GM12878 (cell line): ENCODE measurements at regions not wholly inside any gene's neighbourhood (a gene's known extent, or its start where the extent isn't known, plus 50 kb on each side); places are given as distances from the start of the nearest gene placed in this dataset.

Source experiments
- ATAC-seq: fragments of 200-7000 bp; cut with Tn5 transposase; 3 replicates; pipeline ENCODE4 v1.9.1; 2020; ENCODE audit warnings: mild to moderate bottlenecking, moderate library complexity
- BruUV-seq: library from RNA; stranded (reverse); fragments of 400-500 nt; replicated peaks from 2 replicates; lab custom pipeline; 2021; lab: Mats Ljungman, UMichigan
- CTCF ChIA-PET: fragments of 300-600 bp; sonication (Branson Sonifier 250); formaldehyde crosslinking; extraction: SDS; loops from one replicate; lab custom pipeline; 2021; ENCODE audit warnings: inconsistent platforms; lab: Yijun Ruan, JAX
- POLR2A ChIA-PET: fragments of 350-600 bp; formaldehyde crosslinking; extraction: SDS; loops from one replicate; lab custom pipeline; 2021; ENCODE audit warnings: inconsistent platforms; lab: Charles Lee
- RAD21 ChIA-PET: fragments of 300-600 bp; sonication (Branson Sonifier 250); formaldehyde crosslinking; loops from one replicate; lab custom pipeline; 2023; ENCODE audit warnings: antibody characterized with exemption; ENCODE audit not compliant: unreplicated experiment; lab: Charles Lee
- SMC1A ChIA-PET: fragments of 300-600 bp; sonication (Branson Sonifier 250); formaldehyde crosslinking; loops from one replicate; lab custom pipeline; 2023; ENCODE audit not compliant: unreplicated experiment, uncharacterized antibody; lab: Charles Lee
- DNase-seq: peaks from one replicate; pipeline ENCODE4 v3.0.0-alpha.2; 2011; ENCODE audit warnings: low read depth, low spot score
- FAIRE-seq: peaks from 3 replicates; lab custom pipeline; 2011; peaks lifted over from hg19 to GRCh38; lab: Jason Lieb, UNC
- H2AFZ ChIP-seq: 2 replicates; pipeline ENCODE4 v1.6.0; 2011; ENCODE audit warnings: low read depth, low read length, control low read depth; ENCODE audit not compliant: control insufficient read depth
- H3K27ac ChIP-seq: 2 replicates; pipeline ENCODE4 v1.5.1; 2011; ENCODE audit warnings: control low read depth; ENCODE audit not compliant: control insufficient read depth, insufficient read depth
- H3K27me3 ChIP-seq, 2 experiments: replicated peaks in 1 of 2; 2 replicates each; pipeline versions ENCODE4 v1.6.0 to v1.6.1; 2011; ENCODE audit warnings: low read length in 1 of 2; ENCODE audit not compliant: control insufficient read depth in 2 of 2, insufficient read depth in 2 of 2
- H3K36me3 ChIP-seq, 2 experiments: 2 replicates each; pipeline ENCODE4 v1.5.1; 2011; ENCODE audit warnings: low read length in 1 of 2; ENCODE audit not compliant: control insufficient read depth in 2 of 2, insufficient read depth in 2 of 2
- H3K4me1 ChIP-seq: 2 replicates; pipeline ENCODE4 v1.6.1; 2011; ENCODE audit warnings: mild to moderate bottlenecking, low read length, moderate library complexity, mixed read lengths; ENCODE audit not compliant: control insufficient read depth, insufficient read depth
- H3K4me2 ChIP-seq: 2 replicates; pipeline ENCODE4 v1.6.0; 2011; ENCODE audit warnings: control low read depth; ENCODE audit not compliant: control insufficient read depth, insufficient read depth
- H3K4me3 ChIP-seq: fragments of 200-600 bp; sonication (generic); 2 replicates; pipeline ENCODE4 v1.5.1; 2016
- H3K79me2 ChIP-seq: 2 replicates; pipeline ENCODE4 v1.6.0; 2011; ENCODE audit warnings: low read length; ENCODE audit not compliant: control insufficient read depth, insufficient read depth
- H3K9ac ChIP-seq: 2 replicates; pipeline ENCODE4 v1.8.0; 2011; ENCODE audit warnings: low read length, control low read depth, mixed read lengths; ENCODE audit not compliant: control insufficient read depth, insufficient read depth
- H3K9me3 ChIP-seq: replicated peaks from 3 replicates; pipeline ENCODE4 v1.5.1; 2011; ENCODE audit warnings: mild to moderate bottlenecking, low read length; ENCODE audit not compliant: control insufficient read depth, insufficient read depth
- H4K20me1 ChIP-seq: 2 replicates; pipeline ENCODE4 v1.6.0; 2011; ENCODE audit not compliant: control insufficient read depth, insufficient read depth
- ATF7 ChIP-seq: fragments of 450-650 bp; IDR thresholded peaks from 2 replicates; pipeline ENCODE4 v1.6.1; 2016; ENCODE audit warnings: low read depth, mild to moderate bottlenecking
- BACH1 ChIP-seq: fragments of 450-650 bp; IDR thresholded peaks from 2 replicates; pipeline ENCODE4 v1.6.1; 2017; ENCODE audit warnings: mild to moderate bottlenecking, borderline replicate concordance
- CHD1 ChIP-seq: IDR thresholded peaks from 2 replicates; pipeline ENCODE4 v1.6.1; 2012; ENCODE audit warnings: low read depth, low read length, improper control_type of control experiment
- JUNB ChIP-seq: IDR thresholded peaks from 2 replicates; pipeline ENCODE4 v1.6.1; 2016; ENCODE audit warnings: antibody characterized with exemption, mild to moderate bottlenecking
- NFIC ChIP-seq: IDR thresholded peaks from 2 replicates; pipeline ENCODE4 v1.6.1; 2012; ENCODE audit warnings: low read depth, mild to moderate bottlenecking, inconsistent platforms, low read length, moderate library complexity
- PAX8 ChIP-seq: fragments of 450-650 bp; IDR thresholded peaks from 2 replicates; pipeline ENCODE4 v1.6.1; 2017; ENCODE audit warnings: mild to moderate bottlenecking, moderate library complexity
- SRF ChIP-seq, 2 experiments: IDR thresholded peaks; 2 replicates each; pipeline ENCODE4 v1.6.1; 2011; ENCODE audit warnings: low read depth in 2 of 2, low read length in 2 of 2, mild to moderate bottlenecking in 1 of 2, moderate library complexity in 1 of 2
- SUZ12 ChIP-seq: fragments of 200-600 bp; sonication (generic); IDR thresholded peaks from one replicate; pipeline ENCODE4 v1.6.1; 2018; ENCODE audit warnings: antibody characterized with exemption, mild to moderate bottlenecking; ENCODE audit not compliant: unreplicated experiment
- WRNIP1 ChIP-seq: IDR thresholded peaks from 2 replicates; pipeline ENCODE4 v1.6.1; 2011; ENCODE audit warnings: low read depth, low read length, improper control_type of control experiment, borderline replicate concordance
- ZNF24 ChIP-seq: fragments of 450-650 bp; IDR thresholded peaks from 2 replicates; pipeline ENCODE4 v1.6.1; 2017; ENCODE audit warnings: antibody characterized with exemption, mild to moderate bottlenecking
- ZNF622 ChIP-seq: fragments of 450-650 bp; IDR thresholded peaks from 2 replicates; pipeline ENCODE4 v1.6.1; 2017; ENCODE audit warnings: mild to moderate bottlenecking, inconsistent platforms
- WGBS: methylation state at CpG from one replicate; pipeline ENCODE4 v1.1.6; 2016; ENCODE audit warnings: low lambda C conversion rate; ENCODE audit not compliant: insufficient replicate concordance, insufficient coverage; ENCODE audit errors: missing lambda C conversion rate; 5-methylcytosine and 5-hydroxymethylcytosine counted together
- in situ Hi-C: fragments of 300-500 bp; cut with MboI; formaldehyde crosslinking; loops from 9 replicates; pipeline ENCODE4 v1.14.3; 2018; ENCODE audit warnings: mixed read lengths
- intact Hi-C: fragments of 100-400 bp; cut with micrococcal nuclease; formaldehyde crosslinking; loops from one replicate; pipeline ENCODE4 v1.14.2; 2022; ENCODE audit not compliant: unreplicated experiment

GRCh38 chr17:69809331-69809730 is 265.7 kb upstream of the KCNJ16 start:
- ChIA-PET RAD21 (interaction anchor here (1.0 kb wide), 1 partner anchor 1652 kb away, joined by 3 read pairs; no protein-coding TSS in a partner anchor), CTCF (interaction anchor here (1.0 kb wide), 1 partner anchor 30 kb away, joined by 3 read pairs; no protein-coding TSS in a partner anchor), SMC1A (no interaction called here), POLR2A (no interaction called here)
- in situ Hi-C loops (no loop called here), intact Hi-C loops (no loop called here)
- no peak overlapping the region for H2AFZ ChIP-seq
- no peak overlapping the region for H3K4me3 ChIP-seq
- no peak for FAIRE-seq
- H3K9me3 ChIP-seq, result no peaks in the 10 kb centered on the region
- no peak for DNase-seq
- no peaks in the 10 kb centered on the region for H3K36me3 ChIP-seq
- no peak for TF ChIP-seq PAX8
- TF ChIP-seq SRF (IDR thresholded peaks at IDR 0.05; ENCODE audit: low read depth in 2 of 2, low read length in 2 of 2), result no peak
- no peak for TF ChIP-seq ZNF622
- no peak for TF ChIP-seq BACH1
- TF ChIP-seq ATF7, result no peak
- TF ChIP-seq ZNF24, result no peak
- TF ChIP-seq SUZ12, result no peak
- no peak for TF ChIP-seq WRNIP1
- no peak for TF ChIP-seq NFIC
- no peaks in the 10 kb centered on the region for H3K27me3 ChIP-seq
- BruUV-seq, result no TSS peak
- no peak for ATAC-seq
- WGBS, result 0% methylated on average over 1 of the region's 1 CpG
- no peak overlapping the region for H3K4me2 ChIP-seq
- H3K9ac ChIP-seq, result no peak overlapping the region
- no peaks in the 10 kb centered on the region for H3K79me2 ChIP-seq
- no peaks in the 10 kb centered on the region for H4K20me1 ChIP-seq
- no peaks in the 10 kb centered on the region for H3K4me1 ChIP-seq
- H3K27ac ChIP-seq, result no peak overlapping the region

GRCh38 chr17:69810326-69810965 is 264.6 kb upstream of the KCNJ16 start:
- in situ Hi-C loops (no loop called here), intact Hi-C loops (no loop called here)
- ATAC-seq (no peak), DNase-seq (no peak), FAIRE-seq (no peak)
- SMC1A ChIA-PET, result no interaction called here
- H3K4me3 ChIP-seq, result no peak overlapping the region
- no peaks in the 10 kb centered on the region for H3K27me3 ChIP-seq
- H3K9me3 ChIP-seq, result no peaks in the 10 kb centered on the region
- H3K27ac ChIP-seq, result no peak overlapping the region
- no peaks in the 10 kb centered on the region for H3K4me1 ChIP-seq
- WGBS, result 40% methylated on average over 6 of the region's 6 CpGs
- H3K9ac ChIP-seq, result no peak overlapping the region
- H3K79me2 ChIP-seq, result no peaks in the 10 kb centered on the region
- no peak overlapping the region for H3K4me2 ChIP-seq
- RAD21 ChIA-PET, result interaction anchor here (1.0 kb wide), 1 partner anchor 1651 kb away, joined by 3 read pairs; no protein-coding TSS in a partner anchor
- no peaks in the 10 kb centered on the region for H4K20me1 ChIP-seq
- POLR2A ChIA-PET, result no interaction called here
- H3K36me3 ChIP-seq, result no peaks in the 10 kb centered on the region
- CTCF ChIA-PET, result no interaction called here
- no peak overlapping the region for H2AFZ ChIP-seq
- no TSS peak for BruUV-seq
- no peak for TF ChIP-seq CHD1
- no peak for TF ChIP-seq JUNB
- TF ChIP-seq, all 136 proteins: peak for 0
